GM12873 (cell line): ENCODE measurements at regions not wholly inside any gene's neighbourhood (a gene's known extent, or its start where the extent isn't known, plus 50 kb on each side); places are given as distances from the start of the nearest gene placed in this dataset.
A peak's percentile ranks its signal among the peaks of the same experiment; 100 is the strongest.

Experiments used
- TF ChIP-seq, protein P1 (sequence below): IDR thresholded peaks from 2 replicates; pipeline ENCODE4 v1.5.1; 2012; ENCODE audit warnings: low read depth, mild to moderate bottlenecking, moderate library complexity, low read length, control low read depth; ENCODE audit not compliant: insufficient read depth; ENCODE audit errors: missing control alignments

- TF ChIP-seq, protein P1, sequence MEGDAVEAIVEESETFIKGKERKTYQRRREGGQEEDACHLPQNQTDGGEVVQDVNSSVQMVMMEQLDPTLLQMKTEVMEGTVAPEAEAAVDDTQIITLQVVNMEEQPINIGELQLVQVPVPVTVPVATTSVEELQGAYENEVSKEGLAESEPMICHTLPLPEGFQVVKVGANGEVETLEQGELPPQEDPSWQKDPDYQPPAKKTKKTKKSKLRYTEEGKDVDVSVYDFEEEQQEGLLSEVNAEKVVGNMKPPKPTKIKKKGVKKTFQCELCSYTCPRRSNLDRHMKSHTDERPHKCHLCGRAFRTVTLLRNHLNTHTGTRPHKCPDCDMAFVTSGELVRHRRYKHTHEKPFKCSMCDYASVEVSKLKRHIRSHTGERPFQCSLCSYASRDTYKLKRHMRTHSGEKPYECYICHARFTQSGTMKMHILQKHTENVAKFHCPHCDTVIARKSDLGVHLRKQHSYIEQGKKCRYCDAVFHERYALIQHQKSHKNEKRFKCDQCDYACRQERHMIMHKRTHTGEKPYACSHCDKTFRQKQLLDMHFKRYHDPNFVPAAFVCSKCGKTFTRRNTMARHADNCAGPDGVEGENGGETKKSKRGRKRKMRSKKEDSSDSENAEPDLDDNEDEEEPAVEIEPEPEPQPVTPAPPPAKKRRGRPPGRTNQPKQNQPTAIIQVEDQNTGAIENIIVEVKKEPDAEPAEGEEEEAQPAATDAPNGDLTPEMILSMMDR = no peak
These were observed 93.5 kb downstream of the CBLL2 start for GRCh38 chrX:22366166-22366702.

- TF ChIP-seq, protein P1 = no peak
These were observed 94.2 kb downstream of the CBLL2 start for GRCh38 chrX:22366906-22367305.

- TF ChIP-seq, protein P1 = no peak
These were observed 100.4 kb downstream of the CBLL2 start for GRCh38 chrX:22373094-22373493.

DNA sequence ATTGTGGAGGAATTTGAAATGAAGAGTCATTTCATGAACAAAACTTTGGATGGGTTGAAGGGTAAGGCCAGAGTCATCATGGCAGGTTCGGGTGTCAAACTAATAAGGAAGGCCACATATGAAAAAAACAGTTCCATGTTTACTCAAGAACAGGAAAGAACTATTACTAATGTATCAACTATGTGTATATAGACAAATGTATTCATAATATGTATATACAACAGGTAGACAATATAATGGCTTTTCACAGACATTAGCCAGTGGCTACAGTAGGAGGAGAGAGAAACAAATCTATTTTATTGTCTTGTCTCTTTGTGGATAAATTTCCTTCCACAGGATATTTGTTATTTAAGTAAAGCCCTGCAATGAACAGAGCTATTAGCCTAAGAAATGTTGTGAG, 101.1 kb downstream of the CBLL2 start:
- TF ChIP-seq, protein P1 = no peak

DNA sequence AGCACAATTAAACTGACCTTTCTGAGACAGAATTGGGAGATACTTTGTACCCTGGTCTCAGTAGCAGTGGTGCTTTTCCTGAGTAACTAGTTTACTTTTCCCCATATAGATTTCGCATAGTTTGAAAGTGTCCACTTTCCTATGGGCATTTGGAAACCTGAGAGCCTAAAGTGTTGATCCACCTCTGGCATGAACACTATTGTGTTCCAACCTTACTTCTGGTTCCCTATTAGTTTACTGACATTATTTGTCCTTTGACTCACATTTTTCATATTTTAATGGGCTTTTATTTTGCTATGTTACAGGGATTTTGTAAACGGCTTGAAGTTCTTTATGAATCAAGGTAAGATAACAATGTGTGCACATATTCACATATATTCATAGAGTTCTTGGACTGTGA, 103.7 kb downstream of the CBLL2 start:
- TF ChIP-seq, protein P1 = no peak

DNA sequence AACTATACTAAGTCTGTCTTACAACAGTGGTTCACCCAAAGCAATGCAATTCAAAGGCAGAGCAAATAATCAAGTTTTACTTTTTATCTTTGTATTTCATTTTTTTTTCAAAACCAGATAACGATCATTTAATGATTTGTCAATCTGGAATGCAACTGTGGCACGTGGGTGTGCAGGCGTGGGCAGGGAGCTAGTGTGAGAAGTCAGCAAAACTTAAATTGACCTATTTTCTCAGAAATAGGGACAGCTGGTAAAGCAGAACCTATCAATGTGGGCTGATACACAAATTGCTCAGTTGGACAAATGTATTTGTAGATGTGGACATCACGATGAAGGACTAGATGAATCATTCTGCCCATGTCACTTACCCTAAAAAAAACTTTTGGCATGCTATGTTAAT, 105.6 kb downstream of the CBLL2 start:
- TF ChIP-seq, protein P1 = no peak

DNA sequence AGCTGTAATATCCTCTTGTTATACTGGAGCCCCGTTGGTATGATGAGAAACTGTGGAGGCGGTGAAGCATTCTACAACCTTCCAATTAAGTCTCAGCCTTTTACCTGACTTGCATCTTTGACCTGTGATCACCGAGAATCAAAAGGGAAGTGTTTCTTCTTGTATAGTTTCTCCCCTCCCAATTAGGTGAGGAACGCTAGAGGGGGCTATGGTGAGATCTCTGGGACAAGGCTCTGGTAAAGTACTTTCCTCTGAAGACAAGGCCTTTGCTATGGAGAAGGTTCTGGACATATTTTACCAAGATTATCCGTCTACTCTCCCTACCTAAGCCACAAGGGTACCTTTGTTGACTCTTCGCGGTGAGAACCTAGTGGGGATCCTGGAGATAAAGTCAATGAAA, 111.3 kb downstream of the CBLL2 start:
- TF ChIP-seq, protein P1 = peak; percentile 20
